H1 (cell line): ENCODE measurements at regions not wholly inside any gene's neighbourhood (a gene's known extent, or its start where the extent isn't known, plus 50 kb on each side); places are given as distances from the start of the nearest gene placed in this dataset.
"Not testable (repeated sequence)": the region's sequence is repeated elsewhere in the genome, so short reads cannot be mapped to it uniquely, and the experiment has no call there.

Experiments used
- CTCF ChIA-PET: fragments of 300-600 bp; sonication (Branson Sonifier 250); formaldehyde crosslinking; loops from one replicate; lab custom pipeline; 2021; ENCODE audit not compliant: partially characterized antibody; lab: Charles Lee
- POLR2A ChIA-PET: fragments of 300-600 bp; sonication (Branson Sonifier 250); formaldehyde crosslinking; loops from one replicate; lab custom pipeline; 2021; ENCODE audit warnings: inconsistent platforms; ENCODE audit not compliant: partially characterized antibody; lab: Charles Lee
- DNase-seq, 2 experiments: peaks; one replicate each; pipeline versions ENCODE4 v3.0.0 to v3.0.0-alpha.2; 2010 to 2022; ENCODE audit warnings: low spot score in 2 of 2, low read depth in 1 of 2, mixed read lengths in 1 of 2
- FAIRE-seq: peaks from 2 replicates; lab custom pipeline; 2011; peaks lifted over from hg19 to GRCh38; lab: Jason Lieb, UNC
- H2AFZ ChIP-seq: 2 replicates; pipeline ENCODE4 v1.8.1; 2012; ENCODE audit warnings: low read length, inconsistent platforms
- H2AK5ac ChIP-seq: 2 replicates; pipeline ENCODE4 v1.6.1; 2013; ENCODE audit warnings: low read depth, low read length
- H2BK120ac ChIP-seq: replicated peaks from 2 replicates; pipeline ENCODE3; 2013; ENCODE audit warnings: low read depth, low read length, inconsistent platforms
- H2BK12ac ChIP-seq: 2 replicates; pipeline ENCODE4 v1.6.1; 2013; ENCODE audit warnings: low read depth, low read length
- H2BK15ac ChIP-seq: 2 replicates; pipeline ENCODE4 v1.6.1; 2013; ENCODE audit warnings: low read length
- H2BK20ac ChIP-seq: 2 replicates; pipeline ENCODE4 v1.6.1; 2013; ENCODE audit warnings: low read length
- H2BK5ac ChIP-seq: 2 replicates; pipeline ENCODE4 v1.6.1; 2013; ENCODE audit warnings: low read depth, low read length
- H3K14ac ChIP-seq: 2 replicates; pipeline ENCODE4 v1.6.1; 2013; ENCODE audit warnings: inconsistent platforms; ENCODE audit not compliant: insufficient read length
- H3K18ac ChIP-seq: 2 replicates; pipeline ENCODE4 v1.6.1; 2013; ENCODE audit warnings: low read length; ENCODE audit errors: extremely low read depth
- H3K23ac ChIP-seq: 2 replicates; pipeline ENCODE4 v1.6.1; 2013; ENCODE audit warnings: inconsistent platforms; ENCODE audit not compliant: insufficient read length
- H3K23me2 ChIP-seq: 2 replicates; pipeline ENCODE4 v1.6.1; 2013; ENCODE audit warnings: low read depth, low read length
- H3K27ac ChIP-seq: 2 replicates; pipeline ENCODE4 v1.6.1; 2011; ENCODE audit warnings: low read depth, low read length, inconsistent platforms
- H3K27me3 ChIP-seq, 4 experiments: replicated peaks in 1 of 4; 1 replicate in 1 of 4; 2 replicates in 3 of 4; pipeline versions ENCODE4 v1.6.1 to v1.8.1; 2011 to 2013; ENCODE audit warnings: low read length in 3 of 4, mild to moderate bottlenecking in 3 of 4, inconsistent platforms in 2 of 4, mixed read lengths in 2 of 4, moderate library complexity in 1 of 4; ENCODE audit not compliant: control insufficient read depth in 3 of 4, insufficient read depth in 3 of 4; ENCODE audit errors: extremely low read depth in 1 of 4
- H3K36me3 ChIP-seq, 4 experiments: 2 replicates each; pipeline versions ENCODE4 v1.6.1 to v1.8.1; 2011 to 2013; ENCODE audit warnings: mild to moderate bottlenecking in 4 of 4, low read length in 3 of 4, moderate library complexity in 2 of 4, control low read depth in 1 of 4, inconsistent platforms in 1 of 4; ENCODE audit not compliant: insufficient read depth in 4 of 4, control insufficient read depth in 2 of 4
- H3K4ac ChIP-seq: replicated peaks from 2 replicates; pipeline ENCODE3; 2013; ENCODE audit warnings: low read length, low read depth, mixed read lengths, inconsistent platforms; ENCODE audit not compliant: insufficient read length
- H3K4me1 ChIP-seq, 4 experiments: replicated peaks in 1 of 4; 1 replicate in 1 of 4; 2 replicates in 3 of 4; pipeline versions ENCODE4 v1.6.1 to v1.8.1; 2011 to 2013; ENCODE audit warnings: low read length in 3 of 4, inconsistent platforms in 2 of 4, mixed read lengths in 1 of 4; ENCODE audit not compliant: insufficient read depth in 4 of 4, control insufficient read depth in 3 of 4
- H3K4me2 ChIP-seq, 2 experiments: 2 replicates each; pipeline versions ENCODE4 v1.6.1 to v1.8.1; 2011 to 2013; ENCODE audit warnings: low read depth in 2 of 2, low read length in 2 of 2, control low read depth in 1 of 2, inconsistent platforms in 1 of 2, mild to moderate bottlenecking in 1 of 2; ENCODE audit not compliant: insufficient read depth in 1 of 2
- H3K4me3 ChIP-seq, 4 experiments: fragments of 200-600, 300-600 bp in 1 of 4; sonication (generic), shearing (Covaris generic), sonication (Bioruptor Twin) in 1 of 4; 2 replicates each; pipeline versions ENCODE4 v1.5.1 to v1.8.1; 2011 to 2016; ENCODE audit warnings: low read length in 4 of 4, low read depth in 3 of 4, control low read depth in 2 of 4, inconsistent platforms in 2 of 4, mild to moderate bottlenecking in 2 of 4, mixed read lengths in 1 of 4, moderate library complexity in 1 of 4; ENCODE audit not compliant: insufficient read depth in 2 of 4; ENCODE audit errors: extremely low read depth in 1 of 4
- H3K56ac ChIP-seq: replicated peaks from 2 replicates; pipeline ENCODE3; 2013; ENCODE audit warnings: low read depth, mild to moderate bottlenecking, mixed read lengths, low read length, inconsistent platforms; ENCODE audit not compliant: insufficient read length
- H3K79me1 ChIP-seq: 2 replicates; pipeline ENCODE4 v1.6.1; 2013; ENCODE audit warnings: low read depth, low read length, control low read depth
- H3K79me2 ChIP-seq, 2 experiments: 2 replicates each; pipeline versions ENCODE4 v1.6.1 to v1.8.1; 2012 to 2013; ENCODE audit warnings: low read length in 2 of 2, mild to moderate bottlenecking in 2 of 2, inconsistent platforms in 1 of 2; ENCODE audit not compliant: insufficient read depth in 2 of 2, control insufficient read depth in 1 of 2
- H3K9ac ChIP-seq, 4 experiments: replicated peaks in 1 of 4; 1 replicate in 1 of 4; 2 replicates in 3 of 4; pipeline versions ENCODE4 v1.6.1 to v1.8.1; 2011 to 2013; ENCODE audit warnings: low read depth in 3 of 4, low read length in 3 of 4, control low read depth in 2 of 4, mild to moderate bottlenecking in 2 of 4, moderate library complexity in 2 of 4, inconsistent platforms in 1 of 4; ENCODE audit errors: extremely low read depth in 1 of 4
- H3K9me3 ChIP-seq, 2 experiments: 2 replicates each; pipeline versions ENCODE4 v1.6.1 to v1.8.1; 2012 to 2013; ENCODE audit warnings: mild to moderate bottlenecking in 2 of 2, moderate library complexity in 2 of 2, control low read depth in 1 of 2, inconsistent platforms in 1 of 2, low read depth in 1 of 2, low read length in 1 of 2, mixed read lengths in 1 of 2; ENCODE audit not compliant: insufficient read depth in 2 of 2
- H4K20me1 ChIP-seq, 2 experiments: replicated peaks in 1 of 2; 2 replicates each; pipeline versions ENCODE3 to v1.8.1; 2011 to 2013; ENCODE audit warnings: inconsistent platforms in 2 of 2, low read length in 2 of 2, mild to moderate bottlenecking in 1 of 2; ENCODE audit not compliant: insufficient read depth in 2 of 2, control insufficient read depth in 1 of 2
- H4K5ac ChIP-seq: 2 replicates; pipeline ENCODE4 v1.6.1; 2013; ENCODE audit warnings: low read length, low read depth, mixed read lengths, inconsistent platforms; ENCODE audit not compliant: insufficient read length
- H4K8ac ChIP-seq: 2 replicates; pipeline ENCODE4 v1.8.0; 2013; ENCODE audit warnings: mild to moderate bottlenecking, moderate library complexity, low read length, inconsistent platforms; ENCODE audit not compliant: insufficient read depth; ENCODE audit errors: extremely low read depth
- H4K91ac ChIP-seq: replicated peaks from 2 replicates; pipeline ENCODE3; 2013; ENCODE audit warnings: low read length, mixed read lengths, inconsistent platforms; ENCODE audit not compliant: insufficient read length
- WGBS, 2 experiments: shearing (Covaris generic) in 1 of 2; methylation state at CpG; one replicate each; pipeline versions ENCODE4 v1.1.6 to v1.1.7; 2013 to 2015; ENCODE audit warnings: low lambda C conversion rate in 2 of 2, mixed read lengths in 2 of 2, inconsistent platforms in 1 of 2, low coverage in 1 of 2, missing lambda C conversion rate in 1 of 2; ENCODE audit not compliant: insufficient replicate concordance in 2 of 2, insufficient coverage in 1 of 2, insufficient read length in 1 of 2; ENCODE audit errors: extremely low coverage in 1 of 2, missing lambda C conversion rate in 1 of 2; 5-methylcytosine and 5-hydroxymethylcytosine counted together

DNA sequence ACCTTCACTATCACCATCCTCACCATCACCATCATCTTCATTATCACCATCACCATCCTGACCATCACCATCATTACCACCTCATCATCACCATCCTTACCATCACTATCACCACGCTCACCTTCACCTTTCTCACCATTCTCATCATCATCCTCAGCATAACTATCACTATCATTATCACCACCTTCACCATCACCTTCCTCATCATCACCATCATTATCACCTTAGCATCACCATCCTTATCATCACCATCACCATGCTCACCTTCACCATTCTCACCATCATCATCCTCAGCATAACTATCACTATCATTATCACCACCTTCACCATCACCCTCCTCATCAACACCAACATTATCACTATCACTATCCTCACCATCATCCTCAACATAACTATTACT, 397.8 kb upstream of the ZNF337 start:
- H3K23me2 ChIP-seq, FAIRE-seq, DNase-seq, H3K27me3 ChIP-seq, H3K18ac ChIP-seq, H3K14ac ChIP-seq, H4K91ac ChIP-seq, H2BK12ac ChIP-seq, H3K4ac ChIP-seq, H3K9me3 ChIP-seq, H4K20me1 ChIP-seq, H3K4me3 ChIP-seq, H3K4me2 ChIP-seq, H3K56ac ChIP-seq, H4K5ac ChIP-seq, H3K9ac ChIP-seq, H2BK15ac ChIP-seq, H3K27ac ChIP-seq, H2BK20ac ChIP-seq, H2AK5ac ChIP-seq, H3K79me1 ChIP-seq, H4K8ac ChIP-seq, H3K36me3 ChIP-seq, H2BK5ac ChIP-seq, H3K4me1 ChIP-seq, H3K79me2 ChIP-seq, H3K23ac ChIP-seq, H2BK120ac ChIP-seq, POLR2A ChIA-PET, H2AFZ ChIP-seq, CTCF ChIA-PET: not testable (repeated sequence)
- WGBS, 2 experiments: 86 to 100% methylated on average over 1 of the region's 1 CpG

- H3K4ac ChIP-seq, H2AK5ac ChIP-seq, H3K14ac ChIP-seq, H3K56ac ChIP-seq, H3K9me3 ChIP-seq, H3K27ac ChIP-seq, H3K18ac ChIP-seq, H2AFZ ChIP-seq, H4K20me1 ChIP-seq, H3K23me2 ChIP-seq, H3K79me1 ChIP-seq, H3K27me3 ChIP-seq, DNase-seq, H3K4me2 ChIP-seq, H3K36me3 ChIP-seq, H2BK120ac ChIP-seq, H3K4me3 ChIP-seq, FAIRE-seq, H2BK15ac ChIP-seq, H3K79me2 ChIP-seq, POLR2A ChIA-PET, H2BK20ac ChIP-seq, H2BK5ac ChIP-seq, H2BK12ac ChIP-seq, CTCF ChIA-PET, H3K23ac ChIP-seq, H3K9ac ChIP-seq, H4K8ac ChIP-seq, H4K91ac ChIP-seq, H3K4me1 ChIP-seq, H4K5ac ChIP-seq: not testable (repeated sequence)
- 97% methylated on average over 7 of the region's 7 CpGs; no CpG with 5 or more reads in 1 of the 2 experiments for WGBS, 2 experiments
Observed at GRCh38 chr20:26091921-26092320, 395.3 kb upstream of the ZNF337 start.
